ENCODE measurements at regions not wholly inside any gene's neighbourhood (a gene's known extent, or its start where the extent isn't known, plus 50 kb on each side); places are given as distances from the start of the nearest gene placed in this dataset.

DNA sequence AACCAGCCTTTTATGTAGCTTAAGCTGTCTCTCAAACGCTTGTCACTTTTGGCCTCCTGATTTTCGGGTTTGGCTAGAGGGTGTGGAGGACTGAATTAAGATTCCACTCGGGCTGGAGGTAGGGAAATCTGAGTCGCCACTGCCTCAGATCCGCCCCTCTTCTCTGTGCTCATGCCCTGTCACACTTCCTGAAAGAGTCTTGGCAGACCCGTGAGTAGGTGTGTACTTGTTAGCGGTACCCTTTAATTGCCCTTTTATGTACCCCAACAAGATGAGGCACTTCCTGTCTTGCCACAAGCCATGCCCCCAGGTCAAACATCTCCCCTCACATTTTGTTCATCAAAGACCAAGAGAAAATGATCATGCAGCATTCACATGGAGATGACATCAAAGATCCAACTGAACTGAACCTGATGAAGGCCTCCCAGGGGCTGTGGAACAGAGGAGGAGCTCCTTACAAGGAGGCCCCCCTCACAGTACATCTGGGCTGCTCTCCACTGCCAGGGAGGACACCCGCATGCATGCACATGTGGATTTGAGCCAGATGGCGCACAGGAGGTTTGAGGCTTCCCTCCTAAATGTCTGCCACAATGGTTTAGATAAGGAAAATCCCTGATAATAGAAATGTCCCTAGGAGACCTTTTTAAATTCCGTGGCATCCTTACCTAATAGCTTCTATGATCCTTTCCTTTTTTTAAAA is 86.5 kb upstream of the CDKN3 start:
- Histone ChIP-seq H3K27ac (ENCODE audit: low read depth in 1 of 2, low read length in 1 of 2) (no peak overlapping the region), H3K4me1 (ENCODE audit: control insufficient read depth in 2 of 2, insufficient read depth in 2 of 2, low read length in 2 of 2) (no peaks in the 10 kb centered on the region), H3K4me3 (ENCODE audit: low read length in 2 of 2) (no peak overlapping the region), H3K27me3 (ENCODE audit: control insufficient read depth in 2 of 2, insufficient read depth in 1 of 2, low read length in 1 of 2) (no peaks in the 10 kb centered on the region), H3K36me3 (ENCODE audit: control insufficient read depth in 2 of 2, insufficient read depth in 2 of 2, low read length in 1 of 2) (no peaks in the 10 kb centered on the region), H3K9me3 (ENCODE audit: control insufficient read depth in 2 of 2, insufficient read depth in 1 of 2, low read length in 1 of 2) (no peaks in the 10 kb centered on the region)
- WGBS: 90% methylated on average over 10 of the region's 10 CpGs
- DNase-seq (ENCODE audit: low read depth in 6 of 9, low spot score in 9 of 9): no peak

DNA sequence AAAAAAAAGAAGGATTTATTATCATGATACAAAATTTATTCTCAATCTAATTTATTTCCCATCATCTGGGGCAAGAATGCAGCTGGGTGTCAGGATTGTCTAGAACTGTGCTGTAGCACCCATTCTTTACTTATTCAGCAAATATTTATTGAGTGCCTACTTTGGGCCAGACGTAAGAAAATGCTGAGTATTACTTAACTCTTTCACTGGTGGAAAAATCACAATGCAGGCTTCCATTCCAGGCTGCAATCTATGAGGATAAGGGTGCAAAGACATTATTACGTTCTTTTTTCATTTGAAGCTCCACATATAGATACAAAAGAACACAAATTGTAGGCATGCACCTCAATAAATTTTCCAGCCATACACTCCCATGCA is 86.0 kb upstream of the CDKN3 start:
- Histone ChIP-seq H3K27me3 (ENCODE audit: control insufficient read depth in 2 of 2, insufficient read depth in 1 of 2, low read length in 1 of 2) (no peaks in the 10 kb centered on the region), H3K27ac (ENCODE audit: low read depth in 1 of 2, low read length in 1 of 2) (no peak overlapping the region), H3K9me3 (ENCODE audit: control insufficient read depth in 2 of 2, insufficient read depth in 1 of 2, low read length in 1 of 2) (no peaks in the 10 kb centered on the region), H3K4me1 (ENCODE audit: control insufficient read depth in 2 of 2, insufficient read depth in 2 of 2, low read length in 2 of 2) (no peaks in the 10 kb centered on the region), H3K36me3 (ENCODE audit: control insufficient read depth in 2 of 2, insufficient read depth in 2 of 2, low read length in 1 of 2) (no peaks in the 10 kb centered on the region), H3K4me3 (ENCODE audit: low read length in 2 of 2) (no peak overlapping the region)
- DNase-seq (ENCODE audit: low read depth in 6 of 9, low spot score in 9 of 9): no peak
- 94% methylated on average over 2 of the region's 2 CpGs for WGBS

DNA sequence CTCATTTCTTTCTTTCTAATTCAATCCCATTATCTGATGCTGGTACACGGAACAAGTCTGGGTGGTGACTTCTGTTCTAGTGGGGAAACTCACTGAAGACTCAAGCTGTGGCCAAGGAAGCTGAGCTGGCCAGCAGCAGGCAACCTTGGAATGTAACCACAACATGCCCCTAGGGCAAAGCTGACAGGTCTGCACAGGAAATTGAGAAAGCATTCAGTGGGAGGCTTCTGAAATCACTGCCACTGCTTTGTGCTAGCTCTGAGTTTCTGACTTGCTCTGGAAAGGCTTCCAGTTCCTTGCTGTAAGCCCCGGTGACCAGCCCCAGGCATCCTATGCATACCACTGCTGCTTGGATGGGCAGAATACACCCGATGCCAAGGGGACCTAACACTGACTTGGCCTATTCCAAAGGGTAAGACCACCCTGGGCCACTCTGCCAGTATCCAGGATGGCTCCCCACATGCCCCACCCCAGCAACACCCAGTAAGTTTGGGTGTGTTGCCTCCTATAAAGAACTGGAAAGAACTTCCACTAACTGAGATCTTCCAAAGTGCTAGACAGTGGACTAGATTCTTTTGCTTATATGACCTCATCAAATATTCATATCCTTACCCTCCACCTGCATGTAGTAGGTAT is 84.5 kb upstream of the CDKN3 start:
- H3K36me3 ChIP-seq (ENCODE audit: control insufficient read depth in 2 of 2, insufficient read depth in 2 of 2, low read length in 1 of 2): no peaks in the 10 kb centered on the region
- no peak for DNase-seq (ENCODE audit: low read depth in 6 of 9, low spot score in 9 of 9)
- H3K4me3 ChIP-seq (ENCODE audit: low read length in 2 of 2): no peak overlapping the region
- H3K9me3 ChIP-seq (ENCODE audit: control insufficient read depth in 2 of 2, insufficient read depth in 1 of 2, low read length in 1 of 2): no peaks in the 10 kb centered on the region
- 65% methylated on average over 3 of the region's 3 CpGs for WGBS
- H3K4me1 ChIP-seq (ENCODE audit: control insufficient read depth in 2 of 2, insufficient read depth in 2 of 2, low read length in 2 of 2): no peaks in the 10 kb centered on the region
- no peaks in the 10 kb centered on the region for H3K27me3 ChIP-seq (ENCODE audit: control insufficient read depth in 2 of 2, insufficient read depth in 1 of 2, low read length in 1 of 2)
- H3K27ac ChIP-seq (ENCODE audit: low read depth in 1 of 2, low read length in 1 of 2): no peak overlapping the region

GRCh38 chr14:54314365-54315104 is 82.3 kb upstream of the CDKN3 start:
- WGBS: 92% methylated on average over 11 of the region's 11 CpGs
- no peaks in the 10 kb centered on the region for H3K9me3 ChIP-seq (ENCODE audit: control insufficient read depth in 2 of 2, insufficient read depth in 1 of 2, low read length in 1 of 2)
- H3K27ac ChIP-seq (ENCODE audit: low read depth in 1 of 2, low read length in 1 of 2): no peak overlapping the region
- no peak overlapping the region for H3K4me3 ChIP-seq (ENCODE audit: low read length in 2 of 2)
- no peaks in the 10 kb centered on the region for H3K36me3 ChIP-seq (ENCODE audit: control insufficient read depth in 2 of 2, insufficient read depth in 2 of 2, low read length in 1 of 2)
- no peak for DNase-seq (ENCODE audit: low read depth in 6 of 9, low spot score in 9 of 9)
- H3K4me1 ChIP-seq (ENCODE audit: control insufficient read depth in 2 of 2, insufficient read depth in 2 of 2, low read length in 2 of 2): no peaks in the 10 kb centered on the region
- H3K27me3 ChIP-seq (ENCODE audit: control insufficient read depth in 2 of 2, insufficient read depth in 1 of 2, low read length in 1 of 2): no peaks in the 10 kb centered on the region

- H3K27me3 ChIP-seq (ENCODE audit: control insufficient read depth in 2 of 2, insufficient read depth in 1 of 2, low read length in 1 of 2): no peaks in the 10 kb centered on the region
- no peak overlapping the region for H3K4me3 ChIP-seq (ENCODE audit: low read length in 2 of 2)
- H3K9me3 ChIP-seq (ENCODE audit: control insufficient read depth in 2 of 2, insufficient read depth in 1 of 2, low read length in 1 of 2): no peaks in the 10 kb centered on the region
- DNase-seq (ENCODE audit: low read depth in 6 of 9, low spot score in 9 of 9): no peak
- no peaks in the 10 kb centered on the region for H3K36me3 ChIP-seq (ENCODE audit: control insufficient read depth in 2 of 2, insufficient read depth in 2 of 2, low read length in 1 of 2)
- H3K27ac ChIP-seq (ENCODE audit: low read depth in 1 of 2, low read length in 1 of 2): no peak overlapping the region
- 98% methylated on average over 10 of the region's 10 CpGs for WGBS
- no peaks in the 10 kb centered on the region for H3K4me1 ChIP-seq (ENCODE audit: control insufficient read depth in 2 of 2, insufficient read depth in 2 of 2, low read length in 2 of 2)
Measured at GRCh38 chr14:54316652-54317051, 80.2 kb upstream of the CDKN3 start.

- no peak for DNase-seq (ENCODE audit: low read depth in 6 of 9, low spot score in 9 of 9)
- H3K27me3 ChIP-seq (ENCODE audit: control insufficient read depth in 2 of 2, insufficient read depth in 1 of 2, low read length in 1 of 2): no peaks in the 10 kb centered on the region
- H3K27ac ChIP-seq (ENCODE audit: low read depth in 1 of 2, low read length in 1 of 2): no peak overlapping the region
- no peak overlapping the region for H3K4me3 ChIP-seq (ENCODE audit: low read length in 2 of 2)
- 87% methylated on average over 4 of the region's 4 CpGs for WGBS
- H3K4me1 ChIP-seq (ENCODE audit: control insufficient read depth in 2 of 2, insufficient read depth in 2 of 2, low read length in 2 of 2): no peaks in the 10 kb centered on the region
- no peaks in the 10 kb centered on the region for H3K9me3 ChIP-seq (ENCODE audit: control insufficient read depth in 2 of 2, insufficient read depth in 1 of 2, low read length in 1 of 2)
- no peaks in the 10 kb centered on the region for H3K36me3 ChIP-seq (ENCODE audit: control insufficient read depth in 2 of 2, insufficient read depth in 2 of 2, low read length in 1 of 2)
Measured at GRCh38 chr14:54317391-54317790, 79.4 kb upstream of the CDKN3 start.

DNA sequence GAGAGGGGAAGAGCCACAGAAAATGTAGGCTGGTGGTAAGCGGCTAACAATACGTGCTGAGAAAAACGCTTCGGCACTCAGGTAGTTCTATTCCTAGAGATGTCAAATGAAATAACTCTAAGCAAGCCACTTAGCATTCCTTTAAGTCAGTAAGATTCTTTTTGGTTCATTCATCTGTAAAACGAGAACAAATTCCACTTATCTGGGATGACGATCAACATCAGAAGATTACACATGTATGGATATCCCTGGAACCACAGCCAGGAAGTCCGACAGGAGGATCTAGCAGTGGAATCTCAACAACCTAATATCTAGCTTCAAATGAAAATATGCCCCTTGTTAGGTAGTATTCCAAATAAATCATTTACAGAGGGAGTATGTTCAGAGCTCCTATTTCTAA is 74.6 kb upstream of the CDKN3 start:
- H3K27ac ChIP-seq (ENCODE audit: low read depth in 1 of 2, low read length in 1 of 2): no peak overlapping the region
- H3K36me3 ChIP-seq (ENCODE audit: control insufficient read depth in 2 of 2, insufficient read depth in 2 of 2, low read length in 1 of 2): no peaks in the 10 kb centered on the region
- DNase-seq (ENCODE audit: low read depth in 6 of 9, low spot score in 9 of 9): no peak
- H3K4me3 ChIP-seq (ENCODE audit: low read length in 2 of 2): no peak overlapping the region
- no peaks in the 10 kb centered on the region for H3K9me3 ChIP-seq (ENCODE audit: control insufficient read depth in 2 of 2, insufficient read depth in 1 of 2, low read length in 1 of 2)
- WGBS: 95% methylated on average over 7 of the region's 7 CpGs
- no peaks in the 10 kb centered on the region for H3K27me3 ChIP-seq (ENCODE audit: control insufficient read depth in 2 of 2, insufficient read depth in 1 of 2, low read length in 1 of 2)
- H3K4me1 ChIP-seq (ENCODE audit: control insufficient read depth in 2 of 2, insufficient read depth in 2 of 2, low read length in 2 of 2): no peaks in the 10 kb centered on the region

GRCh38 chr14:54322701-54323337 is 74.0 kb upstream of the CDKN3 start:
- Histone ChIP-seq H3K27me3 (ENCODE audit: control insufficient read depth in 2 of 2, insufficient read depth in 1 of 2, low read length in 1 of 2) (no peaks in the 10 kb centered on the region), H3K9me3 (ENCODE audit: control insufficient read depth in 2 of 2, insufficient read depth in 1 of 2, low read length in 1 of 2) (no peaks in the 10 kb centered on the region), H3K36me3 (ENCODE audit: control insufficient read depth in 2 of 2, insufficient read depth in 2 of 2, low read length in 1 of 2) (no peaks in the 10 kb centered on the region), H3K4me3 (ENCODE audit: low read length in 2 of 2) (no peak overlapping the region), H3K27ac (ENCODE audit: low read depth in 1 of 2, low read length in 1 of 2) (no peak overlapping the region), H3K4me1 (ENCODE audit: control insufficient read depth in 2 of 2, insufficient read depth in 2 of 2, low read length in 2 of 2) (no peaks in the 10 kb centered on the region)
- no peak for DNase-seq (ENCODE audit: low read depth in 6 of 9, low spot score in 9 of 9)
- 93% methylated on average over 5 of the region's 5 CpGs for WGBS

DNA sequence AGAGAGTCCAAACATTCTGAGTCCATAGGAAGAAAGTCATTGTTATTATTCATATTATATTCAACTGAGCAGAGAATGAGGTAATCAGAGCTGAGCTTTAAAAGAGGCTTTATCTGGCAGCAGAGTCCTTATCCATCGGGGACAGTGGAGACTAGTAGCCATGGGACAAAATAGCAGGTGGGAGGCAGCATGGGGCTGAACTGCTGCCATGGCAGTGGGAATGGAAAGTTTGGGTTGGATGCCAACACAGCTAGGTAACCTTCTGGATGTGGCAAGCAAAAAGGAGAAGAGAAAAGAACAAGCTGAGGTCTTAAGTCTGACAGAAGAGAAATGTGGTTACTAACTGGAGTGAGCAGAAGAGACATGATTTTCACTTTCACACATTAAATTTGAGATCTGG is 71.0 kb upstream of the CDKN3 start:
- Histone ChIP-seq H3K4me3 (ENCODE audit: low read length in 2 of 2) (no peak overlapping the region), H3K4me1 (ENCODE audit: control insufficient read depth in 2 of 2, insufficient read depth in 2 of 2, low read length in 2 of 2) (no peaks in the 10 kb centered on the region), H3K36me3 (ENCODE audit: control insufficient read depth in 2 of 2, insufficient read depth in 2 of 2, low read length in 1 of 2) (no peaks in the 10 kb centered on the region), H3K27ac (ENCODE audit: low read depth in 1 of 2, low read length in 1 of 2) (no peak overlapping the region), H3K9me3 (ENCODE audit: control insufficient read depth in 2 of 2, insufficient read depth in 1 of 2, low read length in 1 of 2) (no peaks in the 10 kb centered on the region), H3K27me3 (ENCODE audit: control insufficient read depth in 2 of 2, insufficient read depth in 1 of 2, low read length in 1 of 2) (no peaks in the 10 kb centered on the region)
- DNase-seq (ENCODE audit: low read depth in 6 of 9, low spot score in 9 of 9): no peak
- 93% methylated on average over 1 of the region's 1 CpG for WGBS

All from thymus (tissue), 11 donors.